Mesothelial cell of epicardium (in vitro differentiated cells): ENCODE measurements at regions not wholly inside any gene's neighbourhood (a gene's known extent, or its start where the extent isn't known, plus 50 kb on each side); places are given as distances from the start of the nearest gene placed in this dataset.

ENCODE experiments used
- DNase-seq, 2 experiments: peaks; one replicate each; pipeline ENCODE4 v3.0.0; 2021; ENCODE audit warnings: low spot score in 2 of 2; ENCODE audit not compliant: unreplicated experiment in 2 of 2
- H3K27ac Mint-ChIP-seq: 2 replicates; pipeline ENCODE4 v1.8.0; 2021; ENCODE audit warnings: mixed read lengths
- H3K27me3 Mint-ChIP-seq: 2 replicates; pipeline ENCODE4 v1.8.0; 2021; ENCODE audit warnings: low read depth, mixed read lengths
- H3K36me3 Mint-ChIP-seq: 2 replicates; pipeline ENCODE4 v1.8.0; 2021; ENCODE audit warnings: mixed read lengths
- H3K4me1 Mint-ChIP-seq: 2 replicates; pipeline ENCODE4 v1.8.0; 2021; ENCODE audit warnings: mixed read lengths
- H3K4me3 Mint-ChIP-seq: 2 replicates; pipeline ENCODE4 v1.8.0; 2021; ENCODE audit warnings: mild to moderate bottlenecking, moderate library complexity, mixed read lengths
- H3K9me3 Mint-ChIP-seq: 2 replicates; pipeline ENCODE4 v1.8.0; 2021; ENCODE audit warnings: mixed read lengths
- TF ChIP-seq, protein P1 (sequence below): fragments of 200-600 bp; sonication (generic); IDR thresholded peaks from one replicate; pipeline ENCODE4 v1.5.0; 2021; ENCODE audit warnings: antibody characterized with exemption; ENCODE audit not compliant: unreplicated experiment

- H3K9me3 Mint-ChIP-seq = no peaks in the 10 kb centered on the region
- no peak overlapping the region for H3K4me3 Mint-ChIP-seq
- TF ChIP-seq, protein P1, sequence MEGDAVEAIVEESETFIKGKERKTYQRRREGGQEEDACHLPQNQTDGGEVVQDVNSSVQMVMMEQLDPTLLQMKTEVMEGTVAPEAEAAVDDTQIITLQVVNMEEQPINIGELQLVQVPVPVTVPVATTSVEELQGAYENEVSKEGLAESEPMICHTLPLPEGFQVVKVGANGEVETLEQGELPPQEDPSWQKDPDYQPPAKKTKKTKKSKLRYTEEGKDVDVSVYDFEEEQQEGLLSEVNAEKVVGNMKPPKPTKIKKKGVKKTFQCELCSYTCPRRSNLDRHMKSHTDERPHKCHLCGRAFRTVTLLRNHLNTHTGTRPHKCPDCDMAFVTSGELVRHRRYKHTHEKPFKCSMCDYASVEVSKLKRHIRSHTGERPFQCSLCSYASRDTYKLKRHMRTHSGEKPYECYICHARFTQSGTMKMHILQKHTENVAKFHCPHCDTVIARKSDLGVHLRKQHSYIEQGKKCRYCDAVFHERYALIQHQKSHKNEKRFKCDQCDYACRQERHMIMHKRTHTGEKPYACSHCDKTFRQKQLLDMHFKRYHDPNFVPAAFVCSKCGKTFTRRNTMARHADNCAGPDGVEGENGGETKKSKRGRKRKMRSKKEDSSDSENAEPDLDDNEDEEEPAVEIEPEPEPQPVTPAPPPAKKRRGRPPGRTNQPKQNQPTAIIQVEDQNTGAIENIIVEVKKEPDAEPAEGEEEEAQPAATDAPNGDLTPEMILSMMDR = no peak
- H3K27me3 Mint-ChIP-seq = no peaks in the 10 kb centered on the region
- DNase-seq = no peak
- H3K27ac Mint-ChIP-seq = peak overlapping the region; percentile 97
- H3K36me3 Mint-ChIP-seq = no peaks in the 10 kb centered on the region
- H3K4me1 Mint-ChIP-seq = peaks cover 43% of the 10 kb centered on the region
Measured at GRCh38 chr15:39172380-39173281, 408.2 kb upstream of the THBS1 start.

GRCh38 chr15:39173426-39173825 is 407.5 kb upstream of the THBS1 start:
- TF ChIP-seq, protein P1 = no peak
- Mint-ChIP-seq H3K9me3 (no peaks in the 10 kb centered on the region), H3K27me3 (no peaks in the 10 kb centered on the region), H3K36me3 (no peaks in the 10 kb centered on the region), H3K4me3 (no peak overlapping the region), H3K27ac (peak overlapping the region; percentile 97), H3K4me1 (peaks cover 38% of the 10 kb centered on the region)
- no peak for DNase-seq

DNA sequence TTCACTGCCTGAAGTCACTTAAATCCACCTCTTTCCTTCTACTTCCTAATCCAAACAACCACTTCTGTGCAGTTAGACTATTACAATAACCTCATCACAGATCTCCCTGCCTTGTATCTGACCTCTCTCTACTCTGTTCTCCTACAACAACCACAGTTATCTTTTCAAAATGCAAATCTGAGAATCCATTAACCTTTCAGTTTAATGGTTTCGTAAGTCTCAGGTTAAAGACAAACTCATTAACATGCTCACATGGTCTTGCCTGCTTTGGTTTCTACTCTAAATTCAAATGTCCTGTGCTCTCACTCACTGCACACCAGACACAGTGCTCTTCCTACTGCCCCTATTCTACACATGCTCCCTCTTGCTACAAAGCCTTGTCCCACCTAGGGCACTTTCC is 406.5 kb upstream of the THBS1 start:
- peak overlapping the region; percentile 4 for H3K27ac Mint-ChIP-seq
- H3K4me1 Mint-ChIP-seq = peaks cover 36% of the 10 kb centered on the region
- H3K36me3 Mint-ChIP-seq = no peaks in the 10 kb centered on the region
- no peaks in the 10 kb centered on the region for H3K27me3 Mint-ChIP-seq
- H3K9me3 Mint-ChIP-seq = no peaks in the 10 kb centered on the region
- no peak overlapping the region for H3K4me3 Mint-ChIP-seq
- no peak for DNase-seq
- TF ChIP-seq, protein P1 = no peak

GRCh38 chr15:39176030-39176429 is 404.8 kb upstream of the THBS1 start:
- peaks cover 52% of the 10 kb centered on the region for H3K4me1 Mint-ChIP-seq
- TF ChIP-seq, protein P1 = no peak

GRCh38 chr15:39177561-39177960 is 403.3 kb upstream of the THBS1 start:
- Mint-ChIP-seq H3K4me1 (peaks cover 55% of the 10 kb centered on the region), H3K9me3 (no peaks in the 10 kb centered on the region), H3K27me3 (no peaks in the 10 kb centered on the region), H3K36me3 (no peaks in the 10 kb centered on the region), H3K4me3 (no peak overlapping the region), H3K27ac (no peak overlapping the region)
- TF ChIP-seq, protein P1 = no peak
- DNase-seq = no peak

More at GRCh38 chr15:39176030-39176429, 404.8 kb upstream of the THBS1 start:
- H3K9me3 Mint-ChIP-seq = no peaks in the 10 kb centered on the region
- no peak for DNase-seq
- no peak overlapping the region for H3K4me3 Mint-ChIP-seq
- H3K27ac Mint-ChIP-seq = no peak overlapping the region
- H3K27me3 Mint-ChIP-seq = no peaks in the 10 kb centered on the region
- H3K36me3 Mint-ChIP-seq = no peaks in the 10 kb centered on the region
